Neural crest cell (in vitro differentiated cells): ENCODE measurements at regions not wholly inside any gene's neighbourhood (a gene's known extent, or its start where the extent isn't known, plus 50 kb on each side); places are given as distances from the start of the nearest gene placed in this dataset.

Source experiments
- DNase-seq: peaks from one replicate; pipeline ENCODE4 v3.0.0; 2021; ENCODE audit warnings: low read depth, mixed read lengths, low spot score
- H3K27ac Mint-ChIP-seq: one replicate; pipeline ENCODE4 v1.8.0; 2021; ENCODE audit warnings: mild to moderate bottlenecking, mixed read lengths; ENCODE audit not compliant: unreplicated experiment
- H3K27me3 Mint-ChIP-seq: 2 replicates; pipeline ENCODE4 v1.8.0; 2021; ENCODE audit warnings: low read depth, mild to moderate bottlenecking, mixed read lengths
- H3K36me3 Mint-ChIP-seq: 2 replicates; pipeline ENCODE4 v1.8.0; 2021; ENCODE audit warnings: low read depth, mild to moderate bottlenecking, mixed read lengths
- H3K4me1 Mint-ChIP-seq: 2 replicates; pipeline ENCODE4 v1.8.0; 2021; ENCODE audit warnings: mixed read lengths
- H3K4me3 Mint-ChIP-seq: one replicate; pipeline ENCODE4 v1.8.0; 2021; ENCODE audit warnings: mild to moderate bottlenecking, mixed read lengths
- H3K9me3 Mint-ChIP-seq: 2 replicates; pipeline ENCODE4 v1.8.0; 2021; ENCODE audit warnings: mixed read lengths
- CTCF ChIP-seq: fragments of 200-600 bp; sonication (generic); conservative IDR thresholded peaks from 2 replicates; pipeline ENCODE4 v1.5.0; 2021; ENCODE audit warnings: antibody characterized with exemption, mild to moderate bottlenecking

GRCh38 chr20:46816097-46816496, 78.5 kb upstream of the EYA2 start:
- no peak for DNase-seq
- no peaks in the 10 kb centered on the region for H3K36me3 Mint-ChIP-seq
- H3K4me3 Mint-ChIP-seq: no peak overlapping the region
- H3K27me3 Mint-ChIP-seq: peaks cover 40% of the 10 kb centered on the region
- H3K4me1 Mint-ChIP-seq: peaks cover 13% of the 10 kb centered on the region
- no peaks in the 10 kb centered on the region for H3K9me3 Mint-ChIP-seq
- no peak for TF ChIP-seq CTCF
- H3K27ac Mint-ChIP-seq: no peak overlapping the region

GRCh38 chr20:46816886-46817638, 77.6 kb upstream of the EYA2 start:
- no peak for DNase-seq
- Mint-ChIP-seq H3K4me1 (peaks cover 13% of the 10 kb centered on the region), H3K27me3 (peaks cover 40% of the 10 kb centered on the region), H3K36me3 (no peaks in the 10 kb centered on the region), H3K4me3 (no peak overlapping the region), H3K27ac (no peak overlapping the region), H3K9me3 (no peaks in the 10 kb centered on the region)
- TF ChIP-seq CTCF: no peak

- no peaks in the 10 kb centered on the region for H3K36me3 Mint-ChIP-seq
- H3K4me1 Mint-ChIP-seq: peaks cover 1% of the 10 kb centered on the region
- no peak overlapping the region for H3K27ac Mint-ChIP-seq
These were observed 74.0 kb upstream of the EYA2 start for GRCh38 chr20:46820682-46821081.

GRCh38 chr20:46823271-46823751, 71.3 kb upstream of the EYA2 start:
- TF ChIP-seq CTCF: no peak
- no peak overlapping the region for H3K27ac Mint-ChIP-seq
- no peak for DNase-seq
- no peaks in the 10 kb centered on the region for H3K9me3 Mint-ChIP-seq
- H3K27me3 Mint-ChIP-seq: peaks cover 7% of the 10 kb centered on the region
- H3K4me1 Mint-ChIP-seq: no peaks in the 10 kb centered on the region
- H3K36me3 Mint-ChIP-seq: no peaks in the 10 kb centered on the region
- no peak overlapping the region for H3K4me3 Mint-ChIP-seq

More at GRCh38 chr20:46820682-46821081, 74.0 kb upstream of the EYA2 start:
- no peak overlapping the region for H3K4me3 Mint-ChIP-seq
- no peaks in the 10 kb centered on the region for H3K9me3 Mint-ChIP-seq
- no peak for DNase-seq
- H3K27me3 Mint-ChIP-seq: peaks cover 30% of the 10 kb centered on the region
- TF ChIP-seq CTCF: no peak

- Mint-ChIP-seq H3K4me3 (no peak overlapping the region), H3K27me3 (peaks cover 5% of the 10 kb centered on the region), H3K36me3 (no peaks in the 10 kb centered on the region), H3K9me3 (no peaks in the 10 kb centered on the region), H3K4me1 (no peaks in the 10 kb centered on the region), H3K27ac (no peak overlapping the region)
- no peak for DNase-seq
- no peak for TF ChIP-seq CTCF
These were observed 70.9 kb upstream of the EYA2 start for GRCh38 chr20:46823753-46824152.
